HEK293 (cell line): ENCODE measurements at regions not wholly inside any gene's neighbourhood (a gene's known extent, or its start where the extent isn't known, plus 50 kb on each side); places are given as distances from the start of the nearest gene placed in this dataset.

Source experiments
- ZFP3 ChIP-seq: fragments of 450-650 bp; formaldehyde crosslinking; IDR thresholded peaks from 2 replicates; pipeline ENCODE4 v1.5.1; 2016; ENCODE audit warnings: low read depth, missing biosample characterization, missing genetic modification characterization
- ZNF114 ChIP-seq: fragments of 450-650 bp; formaldehyde crosslinking; IDR thresholded peaks from 2 replicates; pipeline ENCODE4 v1.5.0; 2017; ENCODE audit warnings: missing biosample characterization, missing genetic modification characterization
- ZNF274 ChIP-seq, 2 experiments: fragments of 200-500 bp in 1 of 2; fragments of 450-650 bp in 1 of 2; sonication (Bioruptor generic) in 1 of 2; formaldehyde crosslinking in 1 of 2; IDR thresholded peaks; 2 replicates each; pipeline versions ENCODE4 v1.5.1 to v1.6.1; 2014 to 2016; ENCODE audit warnings: borderline replicate concordance in 1 of 2, inconsistent platforms in 1 of 2, low read length in 1 of 2, missing biosample characterization in 1 of 2, missing genetic modification characterization in 1 of 2
- ZNF518A ChIP-seq: fragments of 450-650 bp; formaldehyde crosslinking; conservative IDR thresholded peaks from 2 replicates; pipeline ENCODE4 v1.5.1; 2016; ENCODE audit warnings: low read depth, missing biosample characterization, missing genetic modification characterization
- ZNF692 ChIP-seq: fragments of 450-650 bp; formaldehyde crosslinking; IDR thresholded peaks from 2 replicates; pipeline ENCODE4 v1.5.1; 2016; ENCODE audit warnings: missing biosample characterization, missing genetic modification characterization
- TF ChIP-seq, protein P1 (sequence below): fragments of 450-650 bp; formaldehyde crosslinking; IDR thresholded peaks from 2 replicates; pipeline ENCODE4 v1.5.1; 2016; ENCODE audit warnings: missing biosample characterization, missing genetic modification characterization
- TF ChIP-seq, protein P2 (sequence below): fragments of 450-650 bp; formaldehyde crosslinking; IDR thresholded peaks from 2 replicates; pipeline ENCODE4 v1.5.1; 2016; ENCODE audit warnings: missing biosample characterization, missing genetic modification characterization

DNA sequence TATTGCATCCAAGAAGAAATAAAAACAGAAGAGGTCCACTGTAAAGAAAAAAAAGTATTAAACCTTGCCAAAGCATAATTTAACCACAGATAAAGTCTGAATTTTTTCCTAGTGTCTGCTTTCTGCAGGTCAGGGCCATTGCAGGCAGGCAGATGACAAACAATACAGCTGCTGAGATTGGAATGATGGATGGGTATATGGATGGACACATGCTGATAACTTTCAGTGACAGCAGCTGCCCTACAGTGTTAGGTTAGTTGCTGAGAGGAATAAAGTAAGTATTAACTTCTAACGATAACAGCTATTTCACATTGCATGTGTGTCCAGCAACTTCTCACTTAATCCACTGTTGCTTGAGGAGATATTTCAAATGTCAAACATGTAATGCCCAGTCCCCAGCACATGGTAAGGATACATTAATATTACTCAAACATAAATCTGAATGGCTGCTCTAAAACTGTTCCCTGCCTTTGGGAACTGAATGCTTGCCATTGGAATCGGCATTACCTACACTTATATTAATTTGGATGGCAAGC lies 515.3 kb downstream of the RMST start:
- TF ChIP-seq ZFP3 (tag by site-specific recombination) (no peak), ZNF274 (IDR thresholded peaks at IDR 0.05; ENCODE audit: low read length) (no peak), ZNF274 (tag by site-specific recombination; IDR thresholded peaks at IDR 0.05; ENCODE audit: borderline replicate concordance) (no peak), ZNF518A (tag by site-specific recombination) (no peak), ZNF114 (no peak), ZNF692 (tag by site-specific recombination) (no peak)
- TF ChIP-seq, protein P1, sequence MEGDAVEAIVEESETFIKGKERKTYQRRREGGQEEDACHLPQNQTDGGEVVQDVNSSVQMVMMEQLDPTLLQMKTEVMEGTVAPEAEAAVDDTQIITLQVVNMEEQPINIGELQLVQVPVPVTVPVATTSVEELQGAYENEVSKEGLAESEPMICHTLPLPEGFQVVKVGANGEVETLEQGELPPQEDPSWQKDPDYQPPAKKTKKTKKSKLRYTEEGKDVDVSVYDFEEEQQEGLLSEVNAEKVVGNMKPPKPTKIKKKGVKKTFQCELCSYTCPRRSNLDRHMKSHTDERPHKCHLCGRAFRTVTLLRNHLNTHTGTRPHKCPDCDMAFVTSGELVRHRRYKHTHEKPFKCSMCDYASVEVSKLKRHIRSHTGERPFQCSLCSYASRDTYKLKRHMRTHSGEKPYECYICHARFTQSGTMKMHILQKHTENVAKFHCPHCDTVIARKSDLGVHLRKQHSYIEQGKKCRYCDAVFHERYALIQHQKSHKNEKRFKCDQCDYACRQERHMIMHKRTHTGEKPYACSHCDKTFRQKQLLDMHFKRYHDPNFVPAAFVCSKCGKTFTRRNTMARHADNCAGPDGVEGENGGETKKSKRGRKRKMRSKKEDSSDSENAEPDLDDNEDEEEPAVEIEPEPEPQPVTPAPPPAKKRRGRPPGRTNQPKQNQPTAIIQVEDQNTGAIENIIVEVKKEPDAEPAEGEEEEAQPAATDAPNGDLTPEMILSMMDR (tag by site-specific recombination) = no peak
- TF ChIP-seq, protein P2, sequence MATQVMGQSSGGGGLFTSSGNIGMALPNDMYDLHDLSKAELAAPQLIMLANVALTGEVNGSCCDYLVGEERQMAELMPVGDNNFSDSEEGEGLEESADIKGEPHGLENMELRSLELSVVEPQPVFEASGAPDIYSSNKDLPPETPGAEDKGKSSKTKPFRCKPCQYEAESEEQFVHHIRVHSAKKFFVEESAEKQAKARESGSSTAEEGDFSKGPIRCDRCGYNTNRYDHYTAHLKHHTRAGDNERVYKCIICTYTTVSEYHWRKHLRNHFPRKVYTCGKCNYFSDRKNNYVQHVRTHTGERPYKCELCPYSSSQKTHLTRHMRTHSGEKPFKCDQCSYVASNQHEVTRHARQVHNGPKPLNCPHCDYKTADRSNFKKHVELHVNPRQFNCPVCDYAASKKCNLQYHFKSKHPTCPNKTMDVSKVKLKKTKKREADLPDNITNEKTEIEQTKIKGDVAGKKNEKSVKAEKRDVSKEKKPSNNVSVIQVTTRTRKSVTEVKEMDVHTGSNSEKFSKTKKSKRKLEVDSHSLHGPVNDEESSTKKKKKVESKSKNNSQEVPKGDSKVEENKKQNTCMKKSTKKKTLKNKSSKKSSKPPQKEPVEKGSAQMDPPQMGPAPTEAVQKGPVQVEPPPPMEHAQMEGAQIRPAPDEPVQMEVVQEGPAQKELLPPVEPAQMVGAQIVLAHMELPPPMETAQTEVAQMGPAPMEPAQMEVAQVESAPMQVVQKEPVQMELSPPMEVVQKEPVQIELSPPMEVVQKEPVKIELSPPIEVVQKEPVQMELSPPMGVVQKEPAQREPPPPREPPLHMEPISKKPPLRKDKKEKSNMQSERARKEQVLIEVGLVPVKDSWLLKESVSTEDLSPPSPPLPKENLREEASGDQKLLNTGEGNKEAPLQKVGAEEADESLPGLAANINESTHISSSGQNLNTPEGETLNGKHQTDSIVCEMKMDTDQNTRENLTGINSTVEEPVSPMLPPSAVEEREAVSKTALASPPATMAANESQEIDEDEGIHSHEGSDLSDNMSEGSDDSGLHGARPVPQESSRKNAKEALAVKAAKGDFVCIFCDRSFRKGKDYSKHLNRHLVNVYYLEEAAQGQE (tag by site-specific recombination) = no peak
